NCI-H774 (cell line): ENCODE measurements at regions not wholly inside any gene's neighbourhood (a gene's known extent, or its start where the extent isn't known, plus 50 kb on each side); places are given as distances from the start of the nearest gene placed in this dataset.
"Not testable (repeated sequence)": the region's sequence is repeated elsewhere in the genome, so short reads cannot be mapped to it uniquely, and the experiment has no call there.

Source experiments
- DNase-seq: peaks from one replicate; lab custom pipeline; 2025; lab: John Stamatoyannopoulos, UW

GRCh38 chr14:66278418-66278817 is 207.8 kb upstream of the CCDC196 start:
- DNase-seq: not testable (repeated sequence)

- DNase-seq: no peak
These were observed 205.0 kb upstream of the CCDC196 start for GRCh38 chr14:66281036-66281776.

GRCh38 chr14:66284346-66284745 is 201.8 kb upstream of the CCDC196 start:
- no peak for DNase-seq

- DNase-seq: no peak
These were observed 197.7 kb upstream of the CCDC196 start for GRCh38 chr14:66288511-66288910.

- no peak for DNase-seq
These were observed 194.4 kb upstream of the CCDC196 start for GRCh38 chr14:66291756-66292155.

GRCh38 chr14:66293533-66294105 is 192.6 kb upstream of the CCDC196 start:
- DNase-seq: no peak

GRCh38 chr14:66295386-66295785 is 190.8 kb upstream of the CCDC196 start:
- no peak for DNase-seq

GRCh38 chr14:66300886-66301285 is 185.3 kb upstream of the CCDC196 start:
- no peak for DNase-seq

GRCh38 chr14:66306101-66306500 is 180.1 kb upstream of the CCDC196 start:
- DNase-seq: no peak

- no peak for DNase-seq
These were observed 175.1 kb upstream of the CCDC196 start for GRCh38 chr14:66311058-66311457.

- peak; percentile 9 for DNase-seq
These were observed 174.2 kb upstream of the CCDC196 start for GRCh38 chr14:66311990-66312389.

GRCh38 chr14:66312451-66312850 is 173.7 kb upstream of the CCDC196 start:
- no peak for DNase-seq

GRCh38 chr14:66315098-66315497 is 171.1 kb upstream of the CCDC196 start:
- no peak for DNase-seq

GRCh38 chr14:66315548-66315947 is 170.6 kb upstream of the CCDC196 start:
- DNase-seq: no peak

- DNase-seq: no peak
These were observed 163.6 kb upstream of the CCDC196 start for GRCh38 chr14:66322564-66322963.

- DNase-seq: no peak
These were observed 155.9 kb upstream of the CCDC196 start for GRCh38 chr14:66330228-66330627.

GRCh38 chr14:66330916-66331315 is 155.3 kb upstream of the CCDC196 start:
- DNase-seq: no peak

- not testable (repeated sequence) for DNase-seq
These were observed 152.9 kb upstream of the CCDC196 start for GRCh38 chr14:66333293-66333692.

- DNase-seq: no peak
These were observed 144.9 kb upstream of the CCDC196 start for GRCh38 chr14:66341239-66341638.

GRCh38 chr14:66345986-66346385 is 140.2 kb upstream of the CCDC196 start:
- no peak for DNase-seq

GRCh38 chr14:66351310-66351709 is 134.9 kb upstream of the CCDC196 start:
- no peak for DNase-seq

GRCh38 chr14:66359500-66359899 is 126.7 kb upstream of the CCDC196 start:
- DNase-seq: no peak

GRCh38 chr14:66360366-66360926 is 125.7 kb upstream of the CCDC196 start:
- DNase-seq: no peak

GRCh38 chr14:66361013-66361412 is 125.2 kb upstream of the CCDC196 start:
- DNase-seq: no peak
